ENCODE measurements at regions not wholly inside any gene's neighbourhood (a gene's known extent, or its start where the extent isn't known, plus 50 kb on each side); places are given as distances from the start of the nearest gene placed in this dataset.

- WGBS, 2 experiments (ENCODE audit: low coverage in 1 of 2, low lambda C conversion rate in 2 of 2, missing lambda C conversion rate in 2 of 2), result 0 to 8% methylated on average over 1 of the region's 1 CpG
- Histone ChIP-seq H3K9me2 (ENCODE audit: insufficient read depth) (no peaks in the 10 kb centered on the region), H3K4me3 (no peak overlapping the region)
Measured at GRCh38 chr4:166280642-166281041, 407.6 kb downstream of the TLL1 start.

GRCh38 chr4:166282081-166282770 is 409.2 kb downstream of the TLL1 start:
- Histone ChIP-seq H3K36me3 (ENCODE audit: low read depth) (no peaks in the 10 kb centered on the region), H3K27ac (no peak overlapping the region), H3K4me3 (no peak overlapping the region), H3F3A (ENCODE audit: insufficient read depth) (no peaks in the 10 kb centered on the region), H3K4me2 (ENCODE audit: unreplicated experiment) (no peak overlapping the region), H4K20me1 (ENCODE audit: insufficient read depth) (no peaks in the 10 kb centered on the region), H2AFZ (no peak overlapping the region), H3K4me1 (ENCODE audit: insufficient read depth) (no peaks in the 10 kb centered on the region), H3K9me3 (ENCODE audit: low read depth) (no peaks in the 10 kb centered on the region), H3K27me3 (replicated peaks; ENCODE audit: insufficient read depth) (no peaks in the 10 kb centered on the region), H3K9ac (no peak overlapping the region), H3K79me2 (ENCODE audit: insufficient read depth) (no peaks in the 10 kb centered on the region), H3K9me2 (ENCODE audit: insufficient read depth) (no peaks in the 10 kb centered on the region)
- TF ChIP-seq EZH2phosphoT487 (IDR thresholded peaks at IDR 0.05; ENCODE audit: insufficient read depth, low read depth) (no peak), EZH2 (IDR thresholded peaks at IDR 0.05; ENCODE audit: insufficient read depth, poor library complexity, severe bottlenecking) (no peak)
- in situ Hi-C loops (cut with MboI), result no loop called here
- WGBS, 2 experiments (ENCODE audit: low coverage in 1 of 2, low lambda C conversion rate in 2 of 2, missing lambda C conversion rate in 2 of 2), result 0% methylated on average over 1 of the region's 1 CpG
- no peak for DNase-seq

More at GRCh38 chr4:166280642-166281041, 407.6 kb downstream of the TLL1 start:
- Histone ChIP-seq H3K9me3 (ENCODE audit: low read depth) (no peaks in the 10 kb centered on the region), H2AFZ (no peak overlapping the region), H3K4me1 (ENCODE audit: insufficient read depth) (no peaks in the 10 kb centered on the region), H3K27me3 (replicated peaks; ENCODE audit: insufficient read depth) (no peaks in the 10 kb centered on the region), H3K27ac (no peak overlapping the region), H3K4me2 (ENCODE audit: unreplicated experiment) (no peak overlapping the region), H3K79me2 (ENCODE audit: insufficient read depth) (no peaks in the 10 kb centered on the region), H3K9ac (no peak overlapping the region), H4K20me1 (ENCODE audit: insufficient read depth) (no peaks in the 10 kb centered on the region), H3K36me3 (ENCODE audit: low read depth) (no peaks in the 10 kb centered on the region), H3F3A (ENCODE audit: insufficient read depth) (no peaks in the 10 kb centered on the region)
- in situ Hi-C loops (cut with MboI), result no loop called here
- TF ChIP-seq EZH2phosphoT487 (IDR thresholded peaks at IDR 0.05; ENCODE audit: insufficient read depth, low read depth) (no peak), EZH2 (IDR thresholded peaks at IDR 0.05; ENCODE audit: insufficient read depth, poor library complexity, severe bottlenecking) (no peak)
- DNase-seq, result no peak

- no peaks in the 10 kb centered on the region for H3K79me2 ChIP-seq (ENCODE audit: insufficient read depth)
- H3K4me3 ChIP-seq, result no peak overlapping the region
- H3K27ac ChIP-seq, result no peak overlapping the region
- no peaks in the 10 kb centered on the region for H3K9me3 ChIP-seq (ENCODE audit: low read depth)
- no peaks in the 10 kb centered on the region for H4K20me1 ChIP-seq (ENCODE audit: insufficient read depth)
- TF ChIP-seq EZH2 (IDR thresholded peaks at IDR 0.05; ENCODE audit: insufficient read depth, poor library complexity, severe bottlenecking) (no peak), EZH2phosphoT487 (IDR thresholded peaks at IDR 0.05; ENCODE audit: insufficient read depth, low read depth) (no peak)
- in situ Hi-C loops (cut with MboI), result no loop called here
- no peak overlapping the region for H3K4me2 ChIP-seq (ENCODE audit: unreplicated experiment)
- no peak overlapping the region for H2AFZ ChIP-seq
- H3K9ac ChIP-seq, result no peak overlapping the region
- H3K36me3 ChIP-seq (ENCODE audit: low read depth), result no peaks in the 10 kb centered on the region
- H3K9me2 ChIP-seq (ENCODE audit: insufficient read depth), result no peaks in the 10 kb centered on the region
- DNase-seq, result no peak
- H3K27me3 ChIP-seq (replicated peaks; ENCODE audit: insufficient read depth), result no peaks in the 10 kb centered on the region
- no peaks in the 10 kb centered on the region for H3F3A ChIP-seq (ENCODE audit: insufficient read depth)
- H3K4me1 ChIP-seq (ENCODE audit: insufficient read depth), result no peaks in the 10 kb centered on the region
Measured at GRCh38 chr4:166284221-166284620, 411.2 kb downstream of the TLL1 start.

GRCh38 chr4:166290426-166290825 is 417.4 kb downstream of the TLL1 start:
- no peak overlapping the region for H2AFZ ChIP-seq
- in situ Hi-C loops (cut with MboI), result no loop called here

More at GRCh38 chr4:166290426-166290825, 417.4 kb downstream of the TLL1 start:
- Histone ChIP-seq H3F3A (ENCODE audit: insufficient read depth) (no peaks in the 10 kb centered on the region), H3K4me3 (no peak overlapping the region), H3K27ac (no peak overlapping the region), H3K4me1 (ENCODE audit: insufficient read depth) (no peaks in the 10 kb centered on the region), H3K36me3 (ENCODE audit: low read depth) (no peaks in the 10 kb centered on the region), H3K9me3 (ENCODE audit: low read depth) (no peaks in the 10 kb centered on the region), H3K79me2 (ENCODE audit: insufficient read depth) (no peaks in the 10 kb centered on the region), H3K9ac (no peak overlapping the region), H3K4me2 (ENCODE audit: unreplicated experiment) (no peak overlapping the region), H4K20me1 (ENCODE audit: insufficient read depth) (no peaks in the 10 kb centered on the region), H3K27me3 (replicated peaks; ENCODE audit: insufficient read depth) (no peaks in the 10 kb centered on the region), H3K9me2 (ENCODE audit: insufficient read depth) (no peaks in the 10 kb centered on the region)
- whole genome bisulfite sequencing, 2 experiments (ENCODE audit: low coverage in 1 of 2, low lambda C conversion rate in 2 of 2, missing lambda C conversion rate in 2 of 2), result 25 to 30% methylated on average over 4 of the region's 4 CpGs
- TF ChIP-seq EZH2 (IDR thresholded peaks at IDR 0.05; ENCODE audit: insufficient read depth, poor library complexity, severe bottlenecking) (no peak), EZH2phosphoT487 (IDR thresholded peaks at IDR 0.05; ENCODE audit: insufficient read depth, low read depth) (no peak)
- DNase-seq, result no peak

Data from GM23248 (cell line).